ENCODE measurements at regions not wholly inside any gene's neighbourhood (a gene's known extent, or its start where the extent isn't known, plus 50 kb on each side); places are given as distances from the start of the nearest gene placed in this dataset.
"Not testable (repeated sequence)": the region's sequence is repeated elsewhere in the genome, so short reads cannot be mapped to it uniquely, and the experiment has no call there.

DNA sequence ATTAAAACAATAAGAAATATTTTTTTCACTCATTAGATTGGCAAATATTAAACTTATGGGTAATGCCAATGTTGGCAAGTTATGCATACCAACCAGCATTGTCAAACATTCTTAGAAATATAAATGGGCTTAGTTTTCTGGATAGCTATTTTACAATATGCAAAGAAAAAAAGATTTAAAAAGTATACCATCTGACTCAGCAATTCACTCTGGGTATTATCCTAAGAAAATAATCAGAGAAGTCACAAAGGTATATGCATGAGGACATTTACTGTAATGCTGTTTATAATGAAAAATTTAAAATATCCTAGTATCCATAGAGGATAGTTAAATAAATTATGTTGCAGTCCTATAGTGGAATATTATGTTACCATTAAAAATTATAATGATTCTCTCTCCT is 57.4 kb upstream of the PTPDC1 start:
- Histone ChIP-seq H3K4me1 (peaks cover 3% of the 10 kb centered on the region; the same call in 1 of the 3 replicates), H3K27ac (no peak overlapping the region), H3K9me3 (peaks cover 23% of the 10 kb centered on the region), H3K4me3 (no peak overlapping the region), H3K4me2 (no peak overlapping the region)
- TF ChIP-seq TP53 (CRISPR knock-in tag; IDR thresholded peaks at IDR 0.05) = no peak
- TF ChIP-seq, protein P1, sequence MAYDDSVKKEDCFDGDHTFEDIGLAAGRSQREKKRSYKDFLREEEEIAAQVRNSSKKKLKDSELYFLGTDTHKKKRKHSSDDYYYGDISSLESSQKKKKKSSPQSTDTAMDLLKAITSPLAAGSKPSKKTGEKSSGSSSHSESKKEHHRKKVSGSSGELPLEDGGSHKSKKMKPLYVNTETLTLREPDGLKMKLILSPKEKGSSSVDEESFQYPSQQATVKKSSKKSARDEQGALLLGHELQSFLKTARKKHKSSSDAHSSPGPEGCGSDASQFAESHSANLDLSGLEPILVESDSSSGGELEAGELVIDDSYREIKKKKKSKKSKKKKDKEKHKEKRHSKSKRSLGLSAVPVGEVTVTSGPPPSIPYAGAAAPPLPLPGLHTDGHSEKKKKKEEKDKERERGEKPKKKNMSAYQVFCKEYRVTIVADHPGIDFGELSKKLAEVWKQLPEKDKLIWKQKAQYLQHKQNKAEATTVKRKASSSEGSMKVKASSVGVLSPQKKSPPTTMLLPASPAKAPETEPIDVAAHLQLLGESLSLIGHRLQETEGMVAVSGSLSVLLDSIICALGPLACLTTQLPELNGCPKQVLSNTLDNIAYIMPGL (CRISPR knock-in tag; IDR thresholded peaks at IDR 0.05; ENCODE audit: borderline replicate concordance) = no peak
- no peak for TF ChIP-seq HEYL (CRISPR knock-in tag; IDR thresholded peaks at IDR 0.05)
- no peak for TF ChIP-seq BHLHE40 (IDR thresholded peaks at IDR 0.05; ENCODE audit: low read depth, low read length)
- no peak for TF ChIP-seq HOXB13 (CRISPR knock-in tag; IDR thresholded peaks at IDR 0.05; ENCODE audit: low read depth)
- no peak for TF ChIP-seq RFX5 (IDR thresholded peaks at IDR 0.05)
- no peak for TF ChIP-seq POLR2A (IDR thresholded peaks at IDR 0.05; ENCODE audit: low read length)
- TF ChIP-seq CHD4 (IDR thresholded peaks at IDR 0.05; ENCODE audit: borderline replicate concordance) = no peak
- TF ChIP-seq TFCP2L1 (CRISPR knock-in tag; IDR thresholded peaks at IDR 0.05) = no peak
- TF ChIP-seq, protein P2, sequence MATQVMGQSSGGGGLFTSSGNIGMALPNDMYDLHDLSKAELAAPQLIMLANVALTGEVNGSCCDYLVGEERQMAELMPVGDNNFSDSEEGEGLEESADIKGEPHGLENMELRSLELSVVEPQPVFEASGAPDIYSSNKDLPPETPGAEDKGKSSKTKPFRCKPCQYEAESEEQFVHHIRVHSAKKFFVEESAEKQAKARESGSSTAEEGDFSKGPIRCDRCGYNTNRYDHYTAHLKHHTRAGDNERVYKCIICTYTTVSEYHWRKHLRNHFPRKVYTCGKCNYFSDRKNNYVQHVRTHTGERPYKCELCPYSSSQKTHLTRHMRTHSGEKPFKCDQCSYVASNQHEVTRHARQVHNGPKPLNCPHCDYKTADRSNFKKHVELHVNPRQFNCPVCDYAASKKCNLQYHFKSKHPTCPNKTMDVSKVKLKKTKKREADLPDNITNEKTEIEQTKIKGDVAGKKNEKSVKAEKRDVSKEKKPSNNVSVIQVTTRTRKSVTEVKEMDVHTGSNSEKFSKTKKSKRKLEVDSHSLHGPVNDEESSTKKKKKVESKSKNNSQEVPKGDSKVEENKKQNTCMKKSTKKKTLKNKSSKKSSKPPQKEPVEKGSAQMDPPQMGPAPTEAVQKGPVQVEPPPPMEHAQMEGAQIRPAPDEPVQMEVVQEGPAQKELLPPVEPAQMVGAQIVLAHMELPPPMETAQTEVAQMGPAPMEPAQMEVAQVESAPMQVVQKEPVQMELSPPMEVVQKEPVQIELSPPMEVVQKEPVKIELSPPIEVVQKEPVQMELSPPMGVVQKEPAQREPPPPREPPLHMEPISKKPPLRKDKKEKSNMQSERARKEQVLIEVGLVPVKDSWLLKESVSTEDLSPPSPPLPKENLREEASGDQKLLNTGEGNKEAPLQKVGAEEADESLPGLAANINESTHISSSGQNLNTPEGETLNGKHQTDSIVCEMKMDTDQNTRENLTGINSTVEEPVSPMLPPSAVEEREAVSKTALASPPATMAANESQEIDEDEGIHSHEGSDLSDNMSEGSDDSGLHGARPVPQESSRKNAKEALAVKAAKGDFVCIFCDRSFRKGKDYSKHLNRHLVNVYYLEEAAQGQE (IDR thresholded peaks at IDR 0.05) = no peak
- TF ChIP-seq FOSL2 (IDR thresholded peaks at IDR 0.05) = no peak
- no peak for TF ChIP-seq FOSL2 (CRISPR knock-in tag; IDR thresholded peaks at IDR 0.05)
- no peak for TF ChIP-seq EHF (CRISPR knock-in tag; IDR thresholded peaks at IDR 0.05)
- TF ChIP-seq ZFP36 (IDR thresholded peaks at IDR 0.05; ENCODE audit: borderline replicate concordance, partially characterized antibody) = no peak
- TF ChIP-seq JUN (IDR thresholded peaks at IDR 0.05) = no peak
- no peak for TF ChIP-seq SREBF2 (IDR thresholded peaks at IDR 0.05)
- TF ChIP-seq MYC (IDR thresholded peaks at IDR 0.05; ENCODE audit: borderline replicate concordance, low read length) = no peak
- TF ChIP-seq, protein P3, sequence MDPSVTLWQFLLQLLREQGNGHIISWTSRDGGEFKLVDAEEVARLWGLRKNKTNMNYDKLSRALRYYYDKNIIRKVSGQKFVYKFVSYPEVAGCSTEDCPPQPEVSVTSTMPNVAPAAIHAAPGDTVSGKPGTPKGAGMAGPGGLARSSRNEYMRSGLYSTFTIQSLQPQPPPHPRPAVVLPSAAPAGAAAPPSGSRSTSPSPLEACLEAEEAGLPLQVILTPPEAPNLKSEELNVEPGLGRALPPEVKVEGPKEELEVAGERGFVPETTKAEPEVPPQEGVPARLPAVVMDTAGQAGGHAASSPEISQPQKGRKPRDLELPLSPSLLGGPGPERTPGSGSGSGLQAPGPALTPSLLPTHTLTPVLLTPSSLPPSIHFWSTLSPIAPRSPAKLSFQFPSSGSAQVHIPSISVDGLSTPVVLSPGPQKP (IDR thresholded peaks at IDR 0.05; ENCODE audit: low read depth, low read length) = no peak
- no peak for TF ChIP-seq POLR2AphosphoS2 (conservative IDR thresholded peaks at IDR 0.05; ENCODE audit: low read length)
- no peak for TF ChIP-seq SMC3 (IDR thresholded peaks at IDR 0.05)
- ChIA-PET CTCF (no interaction called here), POLR2A (no interaction called here)
- no peak for FAIRE-seq
- no peak for DNase-seq (ENCODE audit: low read depth in 1 of 2, low spot score in 1 of 2)
- ATAC-seq = no peak

DNA sequence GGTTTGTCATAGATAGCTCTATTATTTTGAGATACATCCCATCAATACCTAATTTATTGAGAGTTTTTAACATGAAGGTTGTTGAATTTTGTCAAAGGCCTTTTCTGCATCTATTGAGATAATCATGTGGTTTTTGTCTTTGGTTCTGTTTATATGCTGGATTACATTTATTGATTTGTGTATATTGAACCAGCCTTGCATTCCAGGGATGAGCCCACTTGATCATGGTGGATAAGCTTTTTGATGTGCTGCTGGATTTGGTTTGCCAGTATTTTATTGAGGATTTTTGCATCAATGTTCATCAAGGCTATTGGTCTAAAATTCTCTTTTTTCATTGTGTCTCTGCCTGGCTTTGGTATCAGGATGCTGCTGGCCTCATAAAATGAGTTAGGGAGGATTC is 61.8 kb upstream of the PTPDC1 start:
- H3K4me2 ChIP-seq; ATAC-seq; FAIRE-seq; H3K27ac ChIP-seq; H3K4me3 ChIP-seq; POLR2A ChIA-PET; H3K4me1 ChIP-seq; DNase-seq (ENCODE audit: low read depth in 1 of 2, low spot score in 1 of 2); CTCF ChIA-PET: not testable (repeated sequence)
- H3K9me3 ChIP-seq = peaks cover 22% of the 10 kb centered on the region

DNA sequence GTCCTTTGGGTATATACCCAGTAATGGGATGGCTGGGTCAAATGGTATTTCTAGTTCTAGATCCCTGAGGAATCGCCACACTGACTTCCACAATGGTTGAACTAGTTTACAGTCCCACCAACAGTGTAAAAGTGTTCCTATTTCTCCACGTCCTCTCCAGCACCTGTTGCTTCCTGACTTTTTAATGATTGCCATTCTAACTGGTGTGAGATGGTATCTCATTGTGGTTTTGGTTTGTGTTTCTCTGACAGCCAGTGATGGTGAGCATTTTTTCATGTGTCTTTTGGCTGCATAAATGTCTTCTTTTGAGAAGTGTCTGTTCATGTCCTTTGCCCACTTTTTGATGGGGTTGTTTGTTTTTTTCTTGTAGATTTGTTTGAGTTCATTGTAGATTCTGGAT is 63.4 kb upstream of the PTPDC1 start:
- ATAC-seq; H3K4me2 ChIP-seq; POLR2A ChIA-PET; H3K27ac ChIP-seq; H3K9me3 ChIP-seq; DNase-seq (ENCODE audit: low read depth in 1 of 2, low spot score in 1 of 2); H3K4me3 ChIP-seq; FAIRE-seq; CTCF ChIA-PET; H3K4me1 ChIP-seq: not testable (repeated sequence)
- WGBS (ENCODE audit: missing lambda C conversion rate) = 60% methylated on average over 1 of the region's 2 CpGs

All from A549 (cell line).